K562 (cell line): ENCODE measurements at regions not wholly inside any gene's neighbourhood (a gene's known extent, or its start where the extent isn't known, plus 50 kb on each side); places are given as distances from the start of the nearest gene placed in this dataset.

ENCODE experiments used
- ATAC-seq: fragments of 200-7000 bp; cut with Tn5 transposase; 3 replicates; pipeline ENCODE4 v1.9.1; 2020; ENCODE audit warnings: moderate library complexity
- BruUV-seq: library from RNA; stranded (reverse); fragments of 400-500 nt; replicated peaks from 2 replicates; lab custom pipeline; 2021; lab: Mats Ljungman, UMichigan
- CTCF ChIA-PET: fragments of 300-600 bp; formaldehyde crosslinking; extraction: SDS; loops from one replicate; lab custom pipeline; 2021; ENCODE audit warnings: low intra/inter-chr PET ratio; lab: Yijun Ruan, JAX
- POLR2A ChIA-PET: fragments of 300-600, 350-650 bp; sonication (Branson Sonifier 250); formaldehyde crosslinking; extraction: SDS; loops from one replicate; lab custom pipeline; 2021; ENCODE audit warnings: antibody characterized with exemption, inconsistent platforms; lab: Yijun Ruan, JAX
- DNase-seq, 4 experiments: peaks; one replicate each; pipeline versions ENCODE4 v3.0.0 to v3.0.0-alpha.2; 2011 to 2018; ENCODE audit warnings: low spot score in 3 of 4, mixed read lengths in 3 of 4; ENCODE audit errors: extremely low read depth in 1 of 4
- FAIRE-seq: peaks from 2 replicates; lab custom pipeline; 2011; peaks lifted over from hg19 to GRCh38; lab: Jason Lieb, UNC
- H2AFZ ChIP-seq: 2 replicates; pipeline ENCODE4 v1.6.0; 2011; ENCODE audit warnings: low read depth, low read length, control low read depth, inconsistent platforms
- H3K27ac ChIP-seq: fragments of 200-600 bp; 3 replicates; pipeline ENCODE4 v1.8.0; 2011; ENCODE audit warnings: low read depth, mild to moderate bottlenecking, control low read depth, inconsistent platforms, low read length, moderate library complexity, mixed read lengths; ENCODE audit errors: extremely low read depth
- H3K27me3 ChIP-seq, 2 experiments: fragments of 300-600 bp in 1 of 2; 2 replicates in 1 of 2; 3 replicates in 1 of 2; pipeline versions ENCODE4 v1.6.0 to v1.8.0; 2011; ENCODE audit warnings: inconsistent platforms in 2 of 2, low read length in 2 of 2, mild to moderate bottlenecking in 1 of 2, mixed read lengths in 1 of 2, moderate library complexity in 1 of 2; ENCODE audit not compliant: control insufficient read depth in 2 of 2, insufficient read depth in 2 of 2
- H3K36me3 ChIP-seq: fragments of 300-600 bp; 3 replicates; pipeline ENCODE4 v1.8.0; 2011; ENCODE audit warnings: mild to moderate bottlenecking, low read length, inconsistent platforms; ENCODE audit not compliant: control insufficient read depth, insufficient read depth
- H3K4me1 ChIP-seq, 2 experiments: fragments of 200-600 bp in 1 of 2; replicated peaks in 1 of 2; 2 replicates in 1 of 2; 3 replicates in 1 of 2; pipeline versions ENCODE4 v1.5.1 to v1.8.0; 2011; ENCODE audit warnings: inconsistent platforms in 2 of 2, low read length in 2 of 2, mild to moderate bottlenecking in 1 of 2, mixed read lengths in 1 of 2, moderate library complexity in 1 of 2; ENCODE audit not compliant: control insufficient read depth in 2 of 2, insufficient read depth in 2 of 2
- H3K4me2 ChIP-seq: 2 replicates; pipeline ENCODE4 v1.6.1; 2011; ENCODE audit warnings: low read length, control low read depth, inconsistent platforms, mixed read lengths; ENCODE audit not compliant: insufficient read depth
- H3K4me3 ChIP-seq: fragments of 200-600 bp; sonication (generic), shearing (Covaris generic); 2 replicates; pipeline ENCODE4 v1.5.1; 2016; ENCODE audit warnings: control low read depth, inconsistent platforms
- H3K79me2 ChIP-seq: fragments of 200-600 bp; 3 replicates; pipeline ENCODE4 v1.8.0; 2011; ENCODE audit warnings: low read length, inconsistent platforms; ENCODE audit not compliant: control insufficient read depth, insufficient read depth
- H3K9ac ChIP-seq, 2 experiments: 2 replicates each; pipeline versions ENCODE4 v1.6.0 to v1.6.1; 2011; ENCODE audit warnings: low read depth in 2 of 2, low read length in 2 of 2, control low read depth in 1 of 2, inconsistent platforms in 1 of 2, mild to moderate bottlenecking in 1 of 2, mixed read lengths in 1 of 2; ENCODE audit not compliant: insufficient read depth in 1 of 2
- H3K9me1 ChIP-seq: one replicate; pipeline ENCODE4 v1.6.0; 2011; ENCODE audit warnings: inconsistent platforms, mild to moderate bottlenecking, low read length, moderate library complexity; ENCODE audit not compliant: control insufficient read depth, insufficient read depth
- H3K9me3 ChIP-seq: replicated peaks from 2 replicates; pipeline ENCODE4 v1.5.1; 2011; ENCODE audit warnings: low read depth, low read length, inconsistent platforms; ENCODE audit not compliant: control insufficient read depth, insufficient read depth
- H4K20me1 ChIP-seq: replicated peaks from 2 replicates; pipeline ENCODE4 v1.6.1; 2011; ENCODE audit warnings: low read length, inconsistent platforms, mixed read lengths; ENCODE audit not compliant: control insufficient read depth, insufficient read depth
- AFF4 ChIP-seq: sonication (generic); formaldehyde crosslinking; IDR thresholded peaks from 2 replicates; pipeline ENCODE4 v1.8.0; 2023; ENCODE audit warnings: mild to moderate bottlenecking, missing genetic modification reagents
- HDGF ChIP-seq: fragments of 450-650 bp; IDR thresholded peaks from 2 replicates; pipeline ENCODE4 v1.6.1; 2016
- HMGXB4 ChIP-seq: sonication (generic); formaldehyde crosslinking; IDR thresholded peaks from 2 replicates; pipeline ENCODE4 v1.8.1; 2023; ENCODE audit warnings: mild to moderate bottlenecking, missing genetic modification reagents
- HNRNPL ChIP-seq: fragments of 200-400 bp; formaldehyde crosslinking; IDR thresholded peaks from 2 replicates; pipeline ENCODE4 v1.6.1; 2017; ENCODE audit warnings: low read depth, mild to moderate bottlenecking, low read length
- HNRNPUL1 ChIP-seq: fragments of 200-400 bp; formaldehyde crosslinking; IDR thresholded peaks from 2 replicates; pipeline ENCODE4 v1.6.1; 2017; ENCODE audit warnings: low read length
- ZNF24 ChIP-seq: fragments of 450-650 bp; IDR thresholded peaks from 2 replicates; pipeline ENCODE4 v1.6.1; 2016
- ZNF407 ChIP-seq: fragments of 450-650 bp; IDR thresholded peaks from 2 replicates; pipeline ENCODE4 v1.6.1; 2016; ENCODE audit warnings: low read depth
- WGBS: fragments of 100-300 bp; shearing (Covaris generic); methylation state at CpG from one replicate; pipeline ENCODE4 v1.1.6; 2016; ENCODE audit warnings: low coverage, mixed read lengths; ENCODE audit not compliant: insufficient coverage; ENCODE audit errors: missing lambda C conversion rate; 5-methylcytosine and 5-hydroxymethylcytosine counted together
- in situ Hi-C: fragments of 300-500 bp; cut with MboI; formaldehyde crosslinking; loops from 4 replicates; pipeline ENCODE4 v1.15.0; 2018; ENCODE audit warnings: inconsistent platforms, mixed read lengths
- intact Hi-C: fragments of 100-400 bp; cut with micrococcal nuclease; formaldehyde crosslinking; loops from 2 replicates; pipeline ENCODE4 v1.14.2; 2022

GRCh38 chr10:36109399-36110023, 467.4 kb upstream of the FZD8 start:
- in situ Hi-C loops (no loop called here), intact Hi-C loops (no loop called here)
- no peak overlapping the region for H3K4me3 ChIP-seq
- H3K4me1 ChIP-seq, result no peaks in the 10 kb centered on the region
- no peak for FAIRE-seq
- 0% methylated on average over 3 of the region's 3 CpGs for WGBS
- H3K9ac ChIP-seq, result no peak overlapping the region
- no peak overlapping the region for H2AFZ ChIP-seq
- H3K36me3 ChIP-seq, result no peaks in the 10 kb centered on the region
- no peaks in the 10 kb centered on the region for H4K20me1 ChIP-seq
- no peak for DNase-seq
- no TSS peak for BruUV-seq
- H3K79me2 ChIP-seq, result no peaks in the 10 kb centered on the region
- ChIA-PET POLR2A (no interaction called here), CTCF (no interaction called here)
- H3K9me1 ChIP-seq, result no peaks in the 10 kb centered on the region
- no peak overlapping the region for H3K27ac ChIP-seq
- ATAC-seq, result no peak
- no peaks in the 10 kb centered on the region; the same call in 1 of the 2 replicates for H3K9me3 ChIP-seq
- H3K4me2 ChIP-seq, result no peak overlapping the region
- H3K27me3 ChIP-seq, result no peaks in the 10 kb centered on the region
- no peak for TF ChIP-seq ZNF407
- TF ChIP-seq HNRNPUL1, result no peak
- TF ChIP-seq HMGXB4 (CRISPR knock-in tag), result no peak
- TF ChIP-seq ZNF24, result no peak
- no peak for TF ChIP-seq HDGF
- TF ChIP-seq AFF4 (CRISPR knock-in tag), result no peak
- TF ChIP-seq HNRNPL, result no peak
